Lung (tissue), 11 donors: ENCODE measurements at regions not wholly inside any gene's neighbourhood (a gene's known extent, or its start where the extent isn't known, plus 50 kb on each side); places are given as distances from the start of the nearest gene placed in this dataset.

Source experiments
- ATAC-seq: fragments of 200-7000 bp; cut with Tn5 transposase; one replicate; pipeline ENCODE4 v1.9.1; 2020; ENCODE audit warnings: moderate number of reproducible peaks; ENCODE audit not compliant: insufficient read depth, low FRiP score
- DNase-seq, 3 donors: peaks; one replicate each; pipeline ENCODE4 v3.0.0-alpha.2; 2013 to 2017
- H3K27ac ChIP-seq, 2 donors: one replicate each; pipeline ENCODE4 v1.5.1; 2013; ENCODE audit warnings: mild to moderate bottlenecking in 2 of 2, moderate library complexity in 2 of 2, control low read depth in 1 of 2, inconsistent platforms in 1 of 2, low read depth in 1 of 2, low read length in 1 of 2
- H3K27me3 ChIP-seq, 3 donors: one replicate each; pipeline ENCODE4 v1.5.1; 2013; ENCODE audit warnings: low read length in 2 of 3; ENCODE audit not compliant: control insufficient read depth in 3 of 3, insufficient read depth in 3 of 3
- H3K36me3 ChIP-seq, 4 donors: one replicate each; pipeline ENCODE4 v1.5.1; 2013; ENCODE audit warnings: low read length in 4 of 4, mild to moderate bottlenecking in 1 of 4, moderate library complexity in 1 of 4; ENCODE audit not compliant: control insufficient read depth in 4 of 4, insufficient read depth in 4 of 4
- H3K4me1 ChIP-seq, 5 donors: one replicate each; pipeline ENCODE4 v1.5.1; 2013; ENCODE audit warnings: low read length in 5 of 5, mild to moderate bottlenecking in 2 of 5, moderate library complexity in 1 of 5; ENCODE audit not compliant: control insufficient read depth in 5 of 5, insufficient read depth in 5 of 5
- H3K4me3 ChIP-seq: one replicate; pipeline ENCODE4 v1.5.1; 2013; ENCODE audit warnings: mild to moderate bottlenecking, control low read depth, moderate library complexity
- H3K9ac ChIP-seq, 2 donors: one replicate each; pipeline ENCODE4 v1.5.1; 2013; ENCODE audit warnings: low read length in 2 of 2, control low read depth in 1 of 2; ENCODE audit not compliant: insufficient read depth in 1 of 2
- H3K9me3 ChIP-seq, 4 donors: one replicate each; pipeline ENCODE4 v1.5.1; 2013; ENCODE audit warnings: low read length in 3 of 4, mild to moderate bottlenecking in 1 of 4, moderate library complexity in 1 of 4; ENCODE audit not compliant: control insufficient read depth in 4 of 4, insufficient read depth in 3 of 4
- WGBS, 2 donors: extraction: QIAGEN DNeasy Blood & Tissue Kit; methylation state at CpG; one replicate each; pipeline ENCODE4 v1.1.7; 2013; 5-methylcytosine and 5-hydroxymethylcytosine counted together
- TF ChIP-seq, protein P1 (sequence below): IDR thresholded peaks from 2 replicates; pipeline ENCODE4 v1.5.1; 2012; ENCODE audit warnings: mild to moderate bottlenecking; ENCODE audit errors: control extremely low read depth, extremely low read depth
- donor health status: control.
- donor health status: control.
- donor health status: Bipolar disorder and iron deficiency.
- donor health status: healthy.
- donor health status: DM: yes; HTN: yes; CAD: no.

- no peak overlapping the region for H3K4me3 ChIP-seq
- H3K27ac ChIP-seq = no peak overlapping the region
- no peak overlapping the region for H3K9ac ChIP-seq
- H3K36me3 ChIP-seq = no peaks in the 10 kb centered on the region
- no peaks in the 10 kb centered on the region for H3K9me3 ChIP-seq
- 78 to 92% methylated on average over 1 of the region's 1 CpG for WGBS, 2 donors
- TF ChIP-seq, protein P1, sequence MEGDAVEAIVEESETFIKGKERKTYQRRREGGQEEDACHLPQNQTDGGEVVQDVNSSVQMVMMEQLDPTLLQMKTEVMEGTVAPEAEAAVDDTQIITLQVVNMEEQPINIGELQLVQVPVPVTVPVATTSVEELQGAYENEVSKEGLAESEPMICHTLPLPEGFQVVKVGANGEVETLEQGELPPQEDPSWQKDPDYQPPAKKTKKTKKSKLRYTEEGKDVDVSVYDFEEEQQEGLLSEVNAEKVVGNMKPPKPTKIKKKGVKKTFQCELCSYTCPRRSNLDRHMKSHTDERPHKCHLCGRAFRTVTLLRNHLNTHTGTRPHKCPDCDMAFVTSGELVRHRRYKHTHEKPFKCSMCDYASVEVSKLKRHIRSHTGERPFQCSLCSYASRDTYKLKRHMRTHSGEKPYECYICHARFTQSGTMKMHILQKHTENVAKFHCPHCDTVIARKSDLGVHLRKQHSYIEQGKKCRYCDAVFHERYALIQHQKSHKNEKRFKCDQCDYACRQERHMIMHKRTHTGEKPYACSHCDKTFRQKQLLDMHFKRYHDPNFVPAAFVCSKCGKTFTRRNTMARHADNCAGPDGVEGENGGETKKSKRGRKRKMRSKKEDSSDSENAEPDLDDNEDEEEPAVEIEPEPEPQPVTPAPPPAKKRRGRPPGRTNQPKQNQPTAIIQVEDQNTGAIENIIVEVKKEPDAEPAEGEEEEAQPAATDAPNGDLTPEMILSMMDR = no peak
- DNase-seq = no peak
- no peaks in the 10 kb centered on the region for H3K4me1 ChIP-seq
- H3K27me3 ChIP-seq = no peaks in the 10 kb centered on the region
- ATAC-seq = no peak
Observed at GRCh38 chr17:52930145-52930544, 771.6 kb upstream of the CA10 start.

- TF ChIP-seq, protein P1 = no peak
- ATAC-seq (no peak), DNase-seq (no peak)
- 81 to 87% methylated on average over 1 of the region's 1 CpG for WGBS, 2 donors
- Histone ChIP-seq H3K9me3 (no peaks in the 10 kb centered on the region), H3K4me1 (no peaks in the 10 kb centered on the region), H3K9ac (no peak overlapping the region), H3K27ac (no peak overlapping the region), H3K27me3 (no peaks in the 10 kb centered on the region), H3K36me3 (no peaks in the 10 kb centered on the region), H3K4me3 (no peak overlapping the region)
Observed at GRCh38 chr17:52923658-52924057, 765.1 kb upstream of the CA10 start.

DNA sequence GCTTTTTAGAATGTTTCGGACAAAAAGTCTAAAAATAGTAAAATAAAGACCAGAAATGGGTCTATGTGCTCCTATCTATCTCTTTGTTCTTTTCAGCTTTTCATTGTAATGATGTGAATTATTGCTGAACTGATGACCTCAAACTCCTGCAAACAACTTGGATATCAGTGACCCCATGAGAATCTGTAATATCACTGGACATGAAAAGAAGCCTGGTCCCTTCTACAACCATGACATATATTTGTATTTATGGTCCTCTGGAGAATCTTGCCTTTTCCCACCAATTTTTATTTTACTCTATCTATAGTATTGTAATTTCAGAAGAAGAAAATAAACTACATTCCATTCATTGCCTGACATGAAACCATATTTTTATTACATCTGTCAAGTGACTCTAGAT is 740.7 kb upstream of the CA10 start:
- WGBS, 2 donors = 49 to 91% methylated on average over 1 of the region's 1 CpG
- Histone ChIP-seq H3K27ac (no peak overlapping the region), H3K4me3 (no peak overlapping the region), H3K9me3 (no peaks in the 10 kb centered on the region), H3K4me1 (no peaks in the 10 kb centered on the region), H3K9ac (no peak overlapping the region), H3K36me3 (no peaks in the 10 kb centered on the region), H3K27me3 (no peaks in the 10 kb centered on the region)
- TF ChIP-seq, protein P1 = no peak
- DNase-seq (no peak), ATAC-seq (no peak)

- no peaks in the 10 kb centered on the region for H3K36me3 ChIP-seq
- no peak overlapping the region for H3K27ac ChIP-seq
- H3K4me1 ChIP-seq = no peaks in the 10 kb centered on the region
- 42 to 52% methylated on average over 2 of the region's 2 CpGs for WGBS, 2 donors
- H3K9me3 ChIP-seq = no peaks in the 10 kb centered on the region
- H3K27me3 ChIP-seq = no peaks in the 10 kb centered on the region
- no peak overlapping the region for H3K9ac ChIP-seq
- DNase-seq (no peak), ATAC-seq (no peak)
- no peak overlapping the region for H3K4me3 ChIP-seq
- TF ChIP-seq, protein P1 = no peak
Observed at GRCh38 chr17:52895272-52895671, 736.8 kb upstream of the CA10 start.
